Tibial nerve (tissue), 4 donors: ENCODE measurements at regions not wholly inside any gene's neighbourhood (a gene's known extent, or its start where the extent isn't known, plus 50 kb on each side); places are given as distances from the start of the nearest gene placed in this dataset.

Experiments
- DNase-seq, 2 donors: peaks; one replicate each; pipeline ENCODE4 v3.0.0-alpha.2; 2019; ENCODE audit warnings: low spot score in 2 of 2
- H3K27ac ChIP-seq, 4 donors: fragments of 200-600 bp; sonication (generic) in 3 of 4; one replicate each; pipeline ENCODE4 v1.5.1; 2017 to 2019; ENCODE audit warnings: mild to moderate bottlenecking in 1 of 4
- H3K27me3 ChIP-seq, 2 donors: fragments of 200-600 bp; sonication (generic) in 1 of 2; one replicate each; pipeline versions ENCODE4 v1.5.1 to v1.6.0; 2017 to 2019
- H3K36me3 ChIP-seq, 3 donors: fragments of 200-600 bp; sonication (generic); one replicate each; pipeline ENCODE4 v1.5.1; 2018 to 2019
- H3K4me1 ChIP-seq, 4 donors: fragments of 200-600 bp; sonication (generic) in 3 of 4; one replicate each; pipeline ENCODE4 v1.5.1; 2017 to 2019
- H3K4me3 ChIP-seq, 4 donors: fragments of 200-600 bp; sonication (generic) in 3 of 4; one replicate each; pipeline ENCODE4 v1.5.1; 2017 to 2019; ENCODE audit warnings: mild to moderate bottlenecking in 1 of 4, moderate library complexity in 1 of 4
- H3K9me3 ChIP-seq, 4 donors: fragments of 200-600 bp; sonication (generic) in 3 of 4; one replicate each; pipeline ENCODE4 v1.5.1; 2017 to 2019
- EP300 ChIP-seq, 2 donors: sonication (generic); formaldehyde crosslinking; IDR thresholded peaks; one replicate each; pipeline ENCODE4 v1.6.1; 2017; ENCODE audit warnings: antibody characterized with exemption in 2 of 2, mild to moderate bottlenecking in 1 of 2
- POLR2A ChIP-seq, 2 donors: fragments of 450-650 bp; IDR thresholded peaks; one replicate each; pipeline ENCODE4 v1.6.1; 2017; ENCODE audit warnings: antibody characterized with exemption in 2 of 2, mild to moderate bottlenecking in 2 of 2, moderate library complexity in 2 of 2
- whole genome bisulfite sequencing, 2 donors: methylation state at CpG; one replicate each; pipeline ENCODE4 v1.1.5; 2018; 5-methylcytosine and 5-hydroxymethylcytosine counted together
- TF ChIP-seq, protein P1 (sequence below), 5 experiments: fragments of 200-600 bp in 3 of 5; fragments of 450-650 bp in 2 of 5; sonication (generic) in 3 of 5; IDR thresholded peaks; one replicate each; pipeline ENCODE4 v1.5.1; 2016 to 2019; ENCODE audit warnings: antibody characterized with exemption in 5 of 5, mild to moderate bottlenecking in 3 of 5, moderate library complexity in 2 of 5

DNA sequence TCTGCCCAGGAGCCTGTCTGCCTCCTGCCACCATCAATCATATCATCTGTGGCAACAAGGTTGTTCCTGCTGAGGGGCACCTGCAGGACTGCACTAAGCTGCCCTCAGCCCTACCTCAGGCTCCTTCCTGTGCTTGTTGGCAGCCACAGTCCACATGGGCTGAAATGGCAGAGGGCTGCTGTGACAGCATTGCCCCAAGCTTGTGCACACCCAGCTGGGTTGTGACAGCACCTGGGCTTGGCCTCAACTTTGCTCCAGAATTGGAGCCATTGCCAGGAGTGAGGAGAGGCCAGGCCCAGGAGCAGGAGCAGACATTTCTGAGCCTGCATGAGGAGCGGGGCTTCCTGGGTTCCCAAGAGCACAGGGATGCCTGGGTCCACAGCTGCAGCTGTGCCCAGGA is 340.9 kb upstream of the CHRM2 start:
- no peak overlapping the region for H3K4me3 ChIP-seq
- H3K36me3 ChIP-seq, result no peaks in the 10 kb centered on the region
- H3K9me3 ChIP-seq, result peaks cover 0 to 11% (median 0%) of the 10 kb centered on the region in 4 donors
- H3K27me3 ChIP-seq, result no peaks in the 10 kb centered on the region
- WGBS, 2 donors, result 100% methylated on average over 1 of the region's 1 CpG; no CpG with 5 or more reads in 1 of the 2 donors
- no peaks in the 10 kb centered on the region for H3K4me1 ChIP-seq
- DNase-seq, result no peak
- TF ChIP-seq EP300 (IDR thresholded peaks at IDR 0.05), result no peak
- H3K27ac ChIP-seq, result no peak overlapping the region

DNA sequence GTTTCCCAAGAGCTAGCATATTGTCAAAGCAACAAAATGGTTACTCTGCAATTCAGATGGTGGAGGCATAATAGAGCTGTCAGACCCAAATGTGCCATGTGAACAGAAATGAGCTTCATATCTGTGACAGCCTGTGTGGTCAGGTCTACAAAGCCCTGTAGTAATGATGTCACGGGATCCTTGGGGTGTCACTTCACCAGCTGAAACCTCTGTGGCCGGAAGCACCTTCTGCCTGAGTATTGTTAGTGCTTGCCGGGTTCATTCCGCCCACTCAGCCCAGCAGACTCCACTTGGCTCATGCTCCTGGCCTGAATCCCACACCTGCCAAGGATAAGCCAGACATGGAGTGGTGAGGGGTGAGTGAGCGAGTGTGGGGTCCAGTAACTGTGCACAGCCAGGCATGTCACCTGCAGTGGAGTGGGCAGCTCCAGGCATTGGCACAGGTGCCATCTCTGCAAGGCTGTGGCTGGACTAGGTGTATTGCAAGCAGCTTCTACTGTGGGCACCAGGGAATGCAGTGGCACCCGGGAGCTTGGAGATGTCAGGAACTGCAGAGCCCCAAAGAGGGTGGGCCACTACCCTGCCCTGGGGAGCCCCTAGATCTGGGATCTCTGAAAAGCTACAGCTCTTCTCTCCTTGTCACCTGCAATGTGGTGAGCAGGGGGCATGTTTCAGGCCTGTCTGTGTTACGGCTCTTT is 341.9 kb upstream of the CHRM2 start:
- Histone ChIP-seq H3K36me3 (no peaks in the 10 kb centered on the region), H3K9me3 (peaks cover 0 to 11% (median 0%) of the 10 kb centered on the region in 4 donors), H3K27me3 (no peaks in the 10 kb centered on the region), H3K4me3 (no peak overlapping the region), H3K27ac (no peak overlapping the region), H3K4me1 (no peaks in the 10 kb centered on the region)
- 84 to 89% methylated on average over 7 of the region's 7 CpGs for WGBS, 2 donors
- no peak for TF ChIP-seq EP300 (IDR thresholded peaks at IDR 0.05)
- TF ChIP-seq, protein P1, sequence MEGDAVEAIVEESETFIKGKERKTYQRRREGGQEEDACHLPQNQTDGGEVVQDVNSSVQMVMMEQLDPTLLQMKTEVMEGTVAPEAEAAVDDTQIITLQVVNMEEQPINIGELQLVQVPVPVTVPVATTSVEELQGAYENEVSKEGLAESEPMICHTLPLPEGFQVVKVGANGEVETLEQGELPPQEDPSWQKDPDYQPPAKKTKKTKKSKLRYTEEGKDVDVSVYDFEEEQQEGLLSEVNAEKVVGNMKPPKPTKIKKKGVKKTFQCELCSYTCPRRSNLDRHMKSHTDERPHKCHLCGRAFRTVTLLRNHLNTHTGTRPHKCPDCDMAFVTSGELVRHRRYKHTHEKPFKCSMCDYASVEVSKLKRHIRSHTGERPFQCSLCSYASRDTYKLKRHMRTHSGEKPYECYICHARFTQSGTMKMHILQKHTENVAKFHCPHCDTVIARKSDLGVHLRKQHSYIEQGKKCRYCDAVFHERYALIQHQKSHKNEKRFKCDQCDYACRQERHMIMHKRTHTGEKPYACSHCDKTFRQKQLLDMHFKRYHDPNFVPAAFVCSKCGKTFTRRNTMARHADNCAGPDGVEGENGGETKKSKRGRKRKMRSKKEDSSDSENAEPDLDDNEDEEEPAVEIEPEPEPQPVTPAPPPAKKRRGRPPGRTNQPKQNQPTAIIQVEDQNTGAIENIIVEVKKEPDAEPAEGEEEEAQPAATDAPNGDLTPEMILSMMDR (IDR thresholded peaks at IDR 0.05), result no peak
- TF ChIP-seq POLR2A (IDR thresholded peaks at IDR 0.05), result no peak
- DNase-seq, result no peak

DNA sequence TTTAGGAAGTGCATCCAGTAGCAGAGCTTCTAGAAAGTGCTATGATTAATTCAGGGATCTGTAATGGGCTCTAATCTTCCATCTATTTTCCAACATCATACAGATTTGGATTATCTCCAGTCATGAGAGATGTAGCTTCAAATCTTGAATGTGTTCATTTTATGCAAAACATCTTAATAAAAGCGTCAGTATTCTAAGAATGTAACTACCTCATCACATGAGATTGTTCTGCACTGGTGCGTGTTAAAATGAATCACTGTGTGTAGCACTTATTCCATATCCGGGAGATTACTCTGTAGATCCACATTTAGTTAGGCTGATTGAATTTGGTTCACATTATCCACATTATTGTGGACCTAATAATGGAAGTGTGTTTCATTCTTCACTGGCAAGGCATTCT is 344.9 kb upstream of the CHRM2 start:
- H3K9me3 ChIP-seq, result peaks cover 0 to 11% (median 0%) of the 10 kb centered on the region in 4 donors
- H3K36me3 ChIP-seq, result no peaks in the 10 kb centered on the region

DNA sequence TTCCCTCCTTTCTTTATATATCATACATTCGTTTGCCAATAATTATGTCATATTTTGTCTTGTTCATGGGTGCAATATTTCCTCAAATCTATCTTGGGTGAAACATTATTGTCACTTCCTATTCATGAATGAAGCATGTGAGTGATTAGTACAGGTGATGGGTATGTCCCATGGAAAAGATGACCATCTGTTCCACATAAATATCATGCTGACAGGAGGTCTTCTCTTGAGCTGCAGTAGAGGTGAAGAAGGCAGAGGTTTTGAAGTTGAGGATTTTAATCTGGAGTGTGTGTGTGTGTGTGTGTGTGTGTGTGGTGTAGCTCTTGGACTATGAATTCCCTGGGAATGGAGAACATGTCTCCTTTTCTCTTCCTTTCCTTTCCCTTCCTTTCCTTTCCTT is 350.5 kb upstream of the CHRM2 start:
- DNase-seq, result no peak
- H3K36me3 ChIP-seq, result no peaks in the 10 kb centered on the region
- TF ChIP-seq, protein P1 (IDR thresholded peaks at IDR 0.05), result no peak
- TF ChIP-seq POLR2A (IDR thresholded peaks at IDR 0.05), result no peak
- no peak for TF ChIP-seq EP300 (IDR thresholded peaks at IDR 0.05)

More for the DNA sequence above, 344.9 kb upstream of the CHRM2 start:
- DNase-seq, result no peak
- Histone ChIP-seq H3K27ac (no peak overlapping the region), H3K27me3 (no peaks in the 10 kb centered on the region), H3K4me1 (no peaks in the 10 kb centered on the region), H3K4me3 (no peak overlapping the region)
- WGBS, 2 donors, result 59 to 62% methylated on average over 3 of the region's 3 CpGs
- no peak for TF ChIP-seq POLR2A (IDR thresholded peaks at IDR 0.05)
- no peak for TF ChIP-seq EP300 (IDR thresholded peaks at IDR 0.05)
- TF ChIP-seq, protein P1 (IDR thresholded peaks at IDR 0.05), result no peak

DNA sequence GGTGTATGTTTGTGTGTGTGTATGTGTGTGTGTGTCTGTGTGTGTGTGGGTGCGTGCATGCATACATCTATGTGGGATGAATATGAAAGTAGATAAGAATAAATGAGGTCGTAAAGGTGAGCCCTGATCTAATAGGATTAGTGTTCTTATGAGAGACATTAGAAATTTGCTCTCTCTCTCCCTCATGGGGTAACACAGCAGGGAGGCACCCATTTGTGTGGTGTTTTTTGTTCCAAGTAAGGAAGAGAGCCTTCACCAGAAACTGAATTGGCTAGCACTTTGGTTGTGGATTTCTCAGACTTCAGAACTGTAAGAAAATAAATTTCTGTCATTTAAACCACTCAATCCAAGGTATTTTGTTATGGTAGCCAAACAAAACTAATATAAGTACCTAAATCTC is 353.7 kb upstream of the CHRM2 start:
- no peaks in the 10 kb centered on the region for H3K36me3 ChIP-seq
- no peak overlapping the region for H3K4me3 ChIP-seq
- H3K27ac ChIP-seq, result no peak overlapping the region
- DNase-seq, result no peak
- TF ChIP-seq EP300 (IDR thresholded peaks at IDR 0.05) (no peak), POLR2A (IDR thresholded peaks at IDR 0.05) (no peak)
- TF ChIP-seq, protein P1 (IDR thresholded peaks at IDR 0.05), result no peak
- H3K4me1 ChIP-seq, result no peaks in the 10 kb centered on the region
- 74 to 94% methylated on average over 2 of the region's 2 CpGs for WGBS, 2 donors
- no peaks in the 10 kb centered on the region for H3K27me3 ChIP-seq
- H3K9me3 ChIP-seq, result peaks cover 0 to 3% (median 0%) of the 10 kb centered on the region in 4 donors

More for the DNA sequence above, 350.5 kb upstream of the CHRM2 start:
- Histone ChIP-seq H3K27me3 (no peaks in the 10 kb centered on the region), H3K4me3 (no peak overlapping the region), H3K9me3 (no peaks in the 10 kb centered on the region), H3K27ac (no peak overlapping the region), H3K4me1 (no peaks in the 10 kb centered on the region)
- 67 to 70% methylated on average over 1 of the region's 1 CpG for WGBS, 2 donors
